Liver (tissue), 3 donors: ENCODE measurements at regions not wholly inside any gene's neighbourhood (a gene's known extent, or its start where the extent isn't known, plus 50 kb on each side); places are given as distances from the start of the nearest gene placed in this dataset.

ENCODE experiments used
- FOXA1 ChIP-seq: IDR thresholded peaks from 2 replicates; pipeline ENCODE4 v1.6.1; 2016; ENCODE audit warnings: antibody characterized with exemption
- RAD21 ChIP-seq, 2 donors: IDR thresholded peaks; 2 replicates each; pipeline ENCODE4 v1.6.1; 2016; ENCODE audit warnings: antibody characterized with exemption in 2 of 2, mild to moderate bottlenecking in 2 of 2
- TF ChIP-seq, protein P1 (sequence below): fragments of 150-350 bp; IDR thresholded peaks from 2 replicates; pipeline ENCODE4 v1.5.1; 2017; ENCODE audit warnings: improper control_type of control experiment, low read depth, low read length; ENCODE audit not compliant: missing input control
- TF ChIP-seq, protein P2 (sequence below): IDR thresholded peaks from 2 replicates; pipeline ENCODE4 v1.6.1; 2016; ENCODE audit warnings: antibody characterized with exemption
- donor health status: healthy.
- donor health status: healthy.

DNA sequence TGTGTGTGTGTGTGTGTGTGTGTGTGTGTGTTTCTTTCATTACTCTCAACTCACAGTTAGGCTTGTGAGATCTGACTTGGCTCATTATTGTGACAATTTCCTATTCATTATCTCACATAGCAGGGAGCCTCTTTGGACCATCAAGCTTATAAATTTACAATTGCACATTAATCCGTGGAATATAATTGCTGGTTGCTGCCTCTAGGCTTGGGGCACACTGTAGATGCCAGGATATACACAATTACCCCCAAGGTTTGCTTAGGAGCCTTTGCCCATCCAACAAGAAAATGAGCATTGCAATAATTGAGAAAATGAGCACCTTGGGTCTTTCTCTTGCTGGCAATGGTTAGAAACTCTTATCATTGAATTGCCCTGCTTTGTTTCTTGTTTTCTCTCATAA is 161.6 kb upstream of the DMRTA1 start:
- TF ChIP-seq, protein P1, sequence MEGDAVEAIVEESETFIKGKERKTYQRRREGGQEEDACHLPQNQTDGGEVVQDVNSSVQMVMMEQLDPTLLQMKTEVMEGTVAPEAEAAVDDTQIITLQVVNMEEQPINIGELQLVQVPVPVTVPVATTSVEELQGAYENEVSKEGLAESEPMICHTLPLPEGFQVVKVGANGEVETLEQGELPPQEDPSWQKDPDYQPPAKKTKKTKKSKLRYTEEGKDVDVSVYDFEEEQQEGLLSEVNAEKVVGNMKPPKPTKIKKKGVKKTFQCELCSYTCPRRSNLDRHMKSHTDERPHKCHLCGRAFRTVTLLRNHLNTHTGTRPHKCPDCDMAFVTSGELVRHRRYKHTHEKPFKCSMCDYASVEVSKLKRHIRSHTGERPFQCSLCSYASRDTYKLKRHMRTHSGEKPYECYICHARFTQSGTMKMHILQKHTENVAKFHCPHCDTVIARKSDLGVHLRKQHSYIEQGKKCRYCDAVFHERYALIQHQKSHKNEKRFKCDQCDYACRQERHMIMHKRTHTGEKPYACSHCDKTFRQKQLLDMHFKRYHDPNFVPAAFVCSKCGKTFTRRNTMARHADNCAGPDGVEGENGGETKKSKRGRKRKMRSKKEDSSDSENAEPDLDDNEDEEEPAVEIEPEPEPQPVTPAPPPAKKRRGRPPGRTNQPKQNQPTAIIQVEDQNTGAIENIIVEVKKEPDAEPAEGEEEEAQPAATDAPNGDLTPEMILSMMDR: no peak
- no peak for TF ChIP-seq FOXA1
- TF ChIP-seq, protein P2, sequence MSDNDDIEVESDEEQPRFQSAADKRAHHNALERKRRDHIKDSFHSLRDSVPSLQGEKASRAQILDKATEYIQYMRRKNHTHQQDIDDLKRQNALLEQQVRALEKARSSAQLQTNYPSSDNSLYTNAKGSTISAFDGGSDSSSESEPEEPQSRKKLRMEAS: no peak
- no peak for TF ChIP-seq RAD21 (IDR thresholded peaks at IDR 0.05)
